ENCODE measurements at regions not wholly inside any gene's neighbourhood (a gene's known extent, or its start where the extent isn't known, plus 50 kb on each side); places are given as distances from the start of the nearest gene placed in this dataset.

DNA sequence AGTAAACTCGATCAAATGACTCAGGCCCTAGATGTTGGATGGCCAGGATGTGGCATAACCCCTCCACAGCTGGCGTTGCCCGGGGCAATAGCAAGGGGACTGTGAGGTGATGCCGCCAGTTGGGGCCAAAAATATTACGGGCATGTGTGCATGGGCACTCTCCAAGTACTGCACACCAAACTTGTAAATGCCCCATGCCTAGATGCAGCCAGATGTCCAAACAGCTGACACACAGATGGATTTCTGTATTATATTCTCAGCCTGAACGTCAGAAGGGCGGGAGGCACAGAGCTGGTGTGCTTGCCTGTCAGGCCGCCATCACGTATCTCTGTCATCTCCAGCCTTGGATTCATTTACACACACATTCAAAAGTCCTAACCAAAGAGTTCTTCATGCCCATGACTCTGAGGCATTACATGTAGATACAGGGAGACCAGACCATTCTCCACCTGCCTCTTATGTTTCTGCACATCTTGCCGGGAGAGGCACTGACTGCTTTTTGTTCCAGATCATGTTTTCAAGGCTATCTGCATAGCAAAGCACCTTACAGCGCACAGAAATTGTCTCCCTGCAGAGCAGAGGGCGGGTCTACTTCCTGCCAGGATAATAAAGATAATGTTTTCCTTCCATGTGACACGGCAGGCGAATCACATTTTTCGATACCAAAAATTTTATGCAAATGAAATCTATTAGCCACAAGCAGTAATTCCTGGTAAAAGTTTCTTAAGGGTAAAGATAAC, 200.9 kb upstream of the ADAMTS16 start:
- TF ChIP-seq, protein P1, sequence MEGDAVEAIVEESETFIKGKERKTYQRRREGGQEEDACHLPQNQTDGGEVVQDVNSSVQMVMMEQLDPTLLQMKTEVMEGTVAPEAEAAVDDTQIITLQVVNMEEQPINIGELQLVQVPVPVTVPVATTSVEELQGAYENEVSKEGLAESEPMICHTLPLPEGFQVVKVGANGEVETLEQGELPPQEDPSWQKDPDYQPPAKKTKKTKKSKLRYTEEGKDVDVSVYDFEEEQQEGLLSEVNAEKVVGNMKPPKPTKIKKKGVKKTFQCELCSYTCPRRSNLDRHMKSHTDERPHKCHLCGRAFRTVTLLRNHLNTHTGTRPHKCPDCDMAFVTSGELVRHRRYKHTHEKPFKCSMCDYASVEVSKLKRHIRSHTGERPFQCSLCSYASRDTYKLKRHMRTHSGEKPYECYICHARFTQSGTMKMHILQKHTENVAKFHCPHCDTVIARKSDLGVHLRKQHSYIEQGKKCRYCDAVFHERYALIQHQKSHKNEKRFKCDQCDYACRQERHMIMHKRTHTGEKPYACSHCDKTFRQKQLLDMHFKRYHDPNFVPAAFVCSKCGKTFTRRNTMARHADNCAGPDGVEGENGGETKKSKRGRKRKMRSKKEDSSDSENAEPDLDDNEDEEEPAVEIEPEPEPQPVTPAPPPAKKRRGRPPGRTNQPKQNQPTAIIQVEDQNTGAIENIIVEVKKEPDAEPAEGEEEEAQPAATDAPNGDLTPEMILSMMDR (conservative IDR thresholded peaks at IDR 0.05; ENCODE audit: low read depth in 2 of 2), result no peak
- TF ChIP-seq POLR2AphosphoS5 (IDR thresholded peaks at IDR 0.05; ENCODE audit: low read depth) (no peak), ZNF331 (CRISPR knock-in tag; IDR thresholded peaks at IDR 0.05; ENCODE audit: low read depth) (no peak), EZH2 (IDR thresholded peaks at IDR 0.05; ENCODE audit: low read depth, unreplicated experiment) (no peak), CREB1 (CRISPR knock-in tag; IDR thresholded peaks at IDR 0.05; ENCODE audit: low read depth) (no peak), EZH2phosphoT487 (IDR thresholded peaks at IDR 0.05; ENCODE audit: unreplicated experiment) (no peak), JUNB (IDR thresholded peaks at IDR 0.05; ENCODE audit: unreplicated experiment) (no peak), ZNF114 (CRISPR knock-in tag; IDR thresholded peaks at IDR 0.05) (no peak)
- TF ChIP-seq, protein P2, sequence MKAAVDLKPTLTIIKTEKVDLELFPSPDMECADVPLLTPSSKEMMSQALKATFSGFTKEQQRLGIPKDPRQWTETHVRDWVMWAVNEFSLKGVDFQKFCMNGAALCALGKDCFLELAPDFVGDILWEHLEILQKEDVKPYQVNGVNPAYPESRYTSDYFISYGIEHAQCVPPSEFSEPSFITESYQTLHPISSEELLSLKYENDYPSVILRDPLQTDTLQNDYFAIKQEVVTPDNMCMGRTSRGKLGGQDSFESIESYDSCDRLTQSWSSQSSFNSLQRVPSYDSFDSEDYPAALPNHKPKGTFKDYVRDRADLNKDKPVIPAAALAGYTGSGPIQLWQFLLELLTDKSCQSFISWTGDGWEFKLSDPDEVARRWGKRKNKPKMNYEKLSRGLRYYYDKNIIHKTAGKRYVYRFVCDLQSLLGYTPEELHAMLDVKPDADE (IDR thresholded peaks at IDR 0.05), result no peak
- TF ChIP-seq, protein P3, sequence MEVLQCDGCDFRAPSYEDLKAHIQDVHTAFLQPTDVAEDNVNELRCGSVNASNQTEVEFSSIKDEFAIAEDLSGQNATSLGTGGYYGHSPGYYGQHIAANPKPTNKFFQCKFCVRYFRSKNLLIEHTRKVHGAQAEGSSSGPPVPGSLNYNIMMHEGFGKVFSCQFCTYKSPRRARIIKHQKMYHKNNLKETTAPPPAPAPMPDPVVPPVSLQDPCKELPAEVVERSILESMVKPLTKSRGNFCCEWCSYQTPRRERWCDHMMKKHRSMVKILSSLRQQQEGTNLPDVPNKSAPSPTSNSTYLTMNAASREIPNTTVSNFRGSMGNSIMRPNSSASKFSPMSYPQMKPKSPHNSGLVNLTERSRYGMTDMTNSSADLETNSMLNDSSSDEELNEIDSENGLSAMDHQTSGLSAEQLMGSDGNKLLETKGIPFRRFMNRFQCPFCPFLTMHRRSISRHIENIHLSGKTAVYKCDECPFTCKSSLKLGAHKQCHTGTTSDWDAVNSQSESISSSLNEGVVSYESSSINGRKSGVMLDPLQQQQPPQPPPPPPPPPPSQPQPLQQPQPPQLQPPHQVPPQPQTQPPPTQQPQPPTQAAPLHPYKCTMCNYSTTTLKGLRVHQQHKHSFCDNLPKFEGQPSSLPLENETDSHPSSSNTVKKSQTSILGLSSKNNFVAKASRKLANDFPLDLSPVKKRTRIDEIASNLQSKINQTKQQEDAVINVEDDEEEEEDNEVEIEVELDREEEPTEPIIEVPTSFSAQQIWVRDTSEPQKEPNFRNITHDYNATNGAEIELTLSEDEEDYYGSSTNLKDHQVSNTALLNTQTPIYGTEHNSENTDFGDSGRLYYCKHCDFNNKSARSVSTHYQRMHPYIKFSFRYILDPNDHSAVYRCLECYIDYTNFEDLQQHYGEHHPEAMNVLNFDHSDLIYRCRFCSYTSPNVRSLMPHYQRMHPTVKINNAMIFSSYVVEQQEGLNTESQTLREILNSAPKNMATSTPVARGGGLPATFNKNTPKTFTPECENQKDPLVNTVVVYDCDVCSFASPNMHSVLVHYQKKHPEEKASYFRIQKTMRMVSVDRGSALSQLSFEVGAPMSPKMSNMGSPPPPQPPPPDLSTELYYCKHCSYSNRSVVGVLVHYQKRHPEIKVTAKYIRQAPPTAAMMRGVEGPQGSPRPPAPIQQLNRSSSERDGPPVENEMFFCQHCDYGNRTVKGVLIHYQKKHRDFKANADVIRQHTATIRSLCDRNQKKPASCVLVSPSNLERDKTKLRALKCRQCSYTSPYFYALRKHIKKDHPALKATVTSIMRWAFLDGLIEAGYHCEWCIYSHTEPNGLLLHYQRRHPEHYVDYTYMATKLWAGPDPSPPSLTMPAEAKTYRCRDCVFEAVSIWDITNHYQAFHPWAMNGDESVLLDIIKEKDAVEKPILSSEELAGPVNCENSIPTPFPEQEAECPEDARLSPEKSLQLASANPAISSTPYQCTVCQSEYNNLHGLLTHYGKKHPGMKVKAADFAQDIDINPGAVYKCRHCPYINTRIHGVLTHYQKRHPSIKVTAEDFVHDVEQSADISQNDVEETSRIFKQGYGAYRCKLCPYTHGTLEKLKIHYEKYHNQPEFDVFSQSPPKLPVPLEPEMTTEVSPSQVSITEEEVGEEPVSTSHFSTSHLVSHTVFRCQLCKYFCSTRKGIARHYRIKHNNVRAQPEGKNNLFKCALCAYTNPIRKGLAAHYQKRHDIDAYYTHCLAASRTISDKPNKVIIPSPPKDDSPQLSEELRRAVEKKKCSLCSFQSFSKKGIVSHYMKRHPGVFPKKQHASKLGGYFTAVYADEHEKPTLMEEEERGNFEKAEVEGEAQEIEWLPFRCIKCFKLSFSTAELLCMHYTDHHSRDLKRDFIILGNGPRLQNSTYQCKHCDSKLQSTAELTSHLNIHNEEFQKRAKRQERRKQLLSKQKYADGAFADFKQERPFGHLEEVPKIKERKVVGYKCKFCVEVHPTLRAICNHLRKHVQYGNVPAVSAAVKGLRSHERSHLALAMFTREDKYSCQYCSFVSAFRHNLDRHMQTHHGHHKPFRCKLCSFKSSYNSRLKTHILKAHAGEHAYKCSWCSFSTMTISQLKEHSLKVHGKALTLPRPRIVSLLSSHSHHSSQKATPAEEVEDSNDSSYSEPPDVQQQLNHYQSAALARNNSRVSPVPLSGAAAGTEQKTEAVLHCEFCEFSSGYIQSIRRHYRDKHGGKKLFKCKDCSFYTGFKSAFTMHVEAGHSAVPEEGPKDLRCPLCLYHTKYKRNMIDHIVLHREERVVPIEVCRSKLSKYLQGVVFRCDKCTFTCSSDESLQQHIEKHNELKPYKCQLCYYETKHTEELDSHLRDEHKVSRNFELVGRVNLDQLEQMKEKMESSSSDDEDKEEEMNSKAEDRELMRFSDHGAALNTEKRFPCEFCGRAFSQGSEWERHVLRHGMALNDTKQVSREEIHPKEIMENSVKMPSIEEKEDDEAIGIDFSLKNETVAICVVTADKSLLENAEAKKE (CRISPR knock-in tag; IDR thresholded peaks at IDR 0.05), result no peak
- TF ChIP-seq, protein P4, sequence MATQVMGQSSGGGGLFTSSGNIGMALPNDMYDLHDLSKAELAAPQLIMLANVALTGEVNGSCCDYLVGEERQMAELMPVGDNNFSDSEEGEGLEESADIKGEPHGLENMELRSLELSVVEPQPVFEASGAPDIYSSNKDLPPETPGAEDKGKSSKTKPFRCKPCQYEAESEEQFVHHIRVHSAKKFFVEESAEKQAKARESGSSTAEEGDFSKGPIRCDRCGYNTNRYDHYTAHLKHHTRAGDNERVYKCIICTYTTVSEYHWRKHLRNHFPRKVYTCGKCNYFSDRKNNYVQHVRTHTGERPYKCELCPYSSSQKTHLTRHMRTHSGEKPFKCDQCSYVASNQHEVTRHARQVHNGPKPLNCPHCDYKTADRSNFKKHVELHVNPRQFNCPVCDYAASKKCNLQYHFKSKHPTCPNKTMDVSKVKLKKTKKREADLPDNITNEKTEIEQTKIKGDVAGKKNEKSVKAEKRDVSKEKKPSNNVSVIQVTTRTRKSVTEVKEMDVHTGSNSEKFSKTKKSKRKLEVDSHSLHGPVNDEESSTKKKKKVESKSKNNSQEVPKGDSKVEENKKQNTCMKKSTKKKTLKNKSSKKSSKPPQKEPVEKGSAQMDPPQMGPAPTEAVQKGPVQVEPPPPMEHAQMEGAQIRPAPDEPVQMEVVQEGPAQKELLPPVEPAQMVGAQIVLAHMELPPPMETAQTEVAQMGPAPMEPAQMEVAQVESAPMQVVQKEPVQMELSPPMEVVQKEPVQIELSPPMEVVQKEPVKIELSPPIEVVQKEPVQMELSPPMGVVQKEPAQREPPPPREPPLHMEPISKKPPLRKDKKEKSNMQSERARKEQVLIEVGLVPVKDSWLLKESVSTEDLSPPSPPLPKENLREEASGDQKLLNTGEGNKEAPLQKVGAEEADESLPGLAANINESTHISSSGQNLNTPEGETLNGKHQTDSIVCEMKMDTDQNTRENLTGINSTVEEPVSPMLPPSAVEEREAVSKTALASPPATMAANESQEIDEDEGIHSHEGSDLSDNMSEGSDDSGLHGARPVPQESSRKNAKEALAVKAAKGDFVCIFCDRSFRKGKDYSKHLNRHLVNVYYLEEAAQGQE (IDR thresholded peaks at IDR 0.05; ENCODE audit: unreplicated experiment), result no peak

Measured in GM23338 (cell line).